GF-D8 (cell line): ENCODE measurements at regions not wholly inside any gene's neighbourhood (a gene's known extent, or its start where the extent isn't known, plus 50 kb on each side); places are given as distances from the start of the nearest gene placed in this dataset.

Source experiments
- DNase-seq: peaks from one replicate; lab custom pipeline; 2025; lab: John Stamatoyannopoulos, UW

GRCh38 chr20:51159303-51159702 is 136.4 kb upstream of the KCNG1 start:
- DNase-seq: no peak

GRCh38 chr20:51158226-51158625 is 135.3 kb upstream of the KCNG1 start:
- DNase-seq: no peak

- no peak for DNase-seq
These were observed 133.4 kb upstream of the KCNG1 start for GRCh38 chr20:51156041-51156982.

GRCh38 chr20:51154708-51155690 is 132.1 kb upstream of the KCNG1 start:
- DNase-seq: no peak

- DNase-seq: no peak
These were observed 131.2 kb upstream of the KCNG1 start for GRCh38 chr20:51153867-51154707.

GRCh38 chr20:51148941-51149340 is 126.0 kb upstream of the KCNG1 start:
- no peak for DNase-seq

GRCh38 chr20:51144476-51144875 is 121.6 kb upstream of the KCNG1 start:
- DNase-seq: no peak

GRCh38 chr20:51143652-51144051 is 120.7 kb upstream of the KCNG1 start:
- DNase-seq: no peak

GRCh38 chr20:51142448-51142847 is 119.5 kb upstream of the KCNG1 start:
- no peak for DNase-seq

GRCh38 chr20:51140671-51141070 is 117.8 kb upstream of the KCNG1 start:
- DNase-seq: no peak

GRCh38 chr20:51139891-51140290 is 117.0 kb upstream of the KCNG1 start:
- no peak for DNase-seq

GRCh38 chr20:51138576-51138975 is 115.7 kb upstream of the KCNG1 start:
- DNase-seq: no peak

- DNase-seq: no peak
These were observed 114.6 kb upstream of the KCNG1 start for GRCh38 chr20:51137461-51137860.

- no peak for DNase-seq
These were observed 113.2 kb upstream of the KCNG1 start for GRCh38 chr20:51135926-51136715.

GRCh38 chr20:51134405-51134804 is 111.5 kb upstream of the KCNG1 start:
- DNase-seq: no peak

GRCh38 chr20:51132279-51132678 is 109.4 kb upstream of the KCNG1 start:
- DNase-seq: no peak

- DNase-seq: no peak
These were observed 108.9 kb upstream of the KCNG1 start for GRCh38 chr20:51131811-51132210.

- no peak for DNase-seq
These were observed 106.4 kb upstream of the KCNG1 start for GRCh38 chr20:51129147-51129776.

- DNase-seq: no peak
These were observed 105.3 kb upstream of the KCNG1 start for GRCh38 chr20:51128198-51128597.

GRCh38 chr20:51127713-51128112 is 104.8 kb upstream of the KCNG1 start:
- no peak for DNase-seq
